HepG2 (cell line): ENCODE measurements at regions not wholly inside any gene's neighbourhood (a gene's known extent, or its start where the extent isn't known, plus 50 kb on each side); places are given as distances from the start of the nearest gene placed in this dataset.

Source experiments
- EZH2 ChIP-seq: conservative IDR thresholded peaks from 2 replicates; pipeline ENCODE4 v1.6.1; 2012; ENCODE audit warnings: mild to moderate bottlenecking, low read depth, low read length, moderate library complexity
- NPAS2 ChIP-seq: sonication (generic); formaldehyde crosslinking; IDR thresholded peaks from 2 replicates; pipeline ENCODE4 v1.8.0; 2022; ENCODE audit warnings: mild to moderate bottlenecking, missing genetic modification reagents, borderline replicate concordance
- POLR2AphosphoS5 ChIP-seq: IDR thresholded peaks from 2 replicates; pipeline ENCODE4 v1.6.1; 2012; ENCODE audit warnings: low read depth, low read length
- RAD21 ChIP-seq: fragments of 450-650 bp; formaldehyde crosslinking; IDR thresholded peaks from 2 replicates; pipeline ENCODE4 v1.5.0; 2020; ENCODE audit warnings: mild to moderate bottlenecking
- REXO4 ChIP-seq: sonication (generic); formaldehyde crosslinking; IDR thresholded peaks from 2 replicates; pipeline ENCODE4 v1.8.0; 2022; ENCODE audit warnings: missing genetic modification reagents, mild to moderate bottlenecking, borderline replicate concordance
- ZFP41 ChIP-seq: sonication (generic); formaldehyde crosslinking; IDR thresholded peaks from 2 replicates; pipeline ENCODE4 v1.4.0; 2020; ENCODE audit warnings: mild to moderate bottlenecking, missing genetic modification reagents, borderline replicate concordance
- ZNF121 ChIP-seq: sonication (generic); formaldehyde crosslinking; IDR thresholded peaks from 2 replicates; pipeline ENCODE4 v1.5.0; 2020; ENCODE audit warnings: mild to moderate bottlenecking, missing genetic modification reagents
- ZNF207 ChIP-seq: fragments of 450-650 bp; IDR thresholded peaks from 2 replicates; pipeline ENCODE4 v1.6.1; 2016; ENCODE audit warnings: antibody characterized with exemption, borderline replicate concordance
- TF ChIP-seq, protein P1 (sequence below): sonication (generic); formaldehyde crosslinking; IDR thresholded peaks from 2 replicates; pipeline ENCODE4 v1.4.0; 2020; ENCODE audit warnings: missing genetic modification reagents
- TF ChIP-seq, protein P2 (sequence below): sonication (generic); formaldehyde crosslinking; IDR thresholded peaks from 2 replicates; pipeline ENCODE4 v1.5.0; 2020; ENCODE audit warnings: mild to moderate bottlenecking, missing genetic modification reagents, moderate library complexity
- TF ChIP-seq, protein P3 (sequence below): sonication (generic); formaldehyde crosslinking; conservative IDR thresholded peaks from 2 replicates; pipeline ENCODE4 v1.8.1; 2023; ENCODE audit warnings: missing genetic modification reagents
- TF ChIP-seq, protein P4 (sequence below): IDR thresholded peaks from 2 replicates; pipeline ENCODE4 v1.6.1; 2016; ENCODE audit warnings: low read depth, control low read depth

DNA sequence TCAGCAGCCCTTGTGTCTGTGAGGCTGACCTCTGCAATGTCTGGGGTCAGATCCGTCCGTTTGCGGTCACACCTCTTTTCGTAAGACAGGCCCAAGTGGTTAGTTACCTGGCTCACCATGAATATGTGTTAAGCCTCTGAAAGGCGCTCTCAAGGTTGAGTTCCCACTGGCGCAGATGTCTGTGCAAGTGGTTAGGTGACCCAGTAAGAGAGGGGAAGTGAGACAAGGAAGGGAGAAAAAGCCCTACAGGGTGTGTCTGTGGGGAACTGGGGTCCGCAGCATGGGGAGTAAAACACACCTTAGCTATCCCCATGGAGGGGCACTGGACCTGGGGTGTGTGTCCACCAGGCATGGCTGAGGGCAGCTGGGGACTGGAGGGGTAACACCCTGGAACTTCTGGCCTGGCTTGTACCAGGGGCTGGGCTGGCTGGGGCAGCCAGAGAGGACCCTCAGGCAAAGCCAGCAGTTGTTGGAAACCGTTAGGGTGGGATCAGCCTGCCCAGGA lies 391.6 kb upstream of the PROK2 start:
- TF ChIP-seq ZFP41 (no peak), RAD21 (CRISPR knock-in tag) (no peak), ZNF121 (CRISPR knock-in tag) (no peak), EZH2 (no peak), ZNF207 (no peak), POLR2AphosphoS5 (no peak), NPAS2 (CRISPR knock-in tag) (no peak), REXO4 (CRISPR knock-in tag) (no peak)
- TF ChIP-seq, protein P1, sequence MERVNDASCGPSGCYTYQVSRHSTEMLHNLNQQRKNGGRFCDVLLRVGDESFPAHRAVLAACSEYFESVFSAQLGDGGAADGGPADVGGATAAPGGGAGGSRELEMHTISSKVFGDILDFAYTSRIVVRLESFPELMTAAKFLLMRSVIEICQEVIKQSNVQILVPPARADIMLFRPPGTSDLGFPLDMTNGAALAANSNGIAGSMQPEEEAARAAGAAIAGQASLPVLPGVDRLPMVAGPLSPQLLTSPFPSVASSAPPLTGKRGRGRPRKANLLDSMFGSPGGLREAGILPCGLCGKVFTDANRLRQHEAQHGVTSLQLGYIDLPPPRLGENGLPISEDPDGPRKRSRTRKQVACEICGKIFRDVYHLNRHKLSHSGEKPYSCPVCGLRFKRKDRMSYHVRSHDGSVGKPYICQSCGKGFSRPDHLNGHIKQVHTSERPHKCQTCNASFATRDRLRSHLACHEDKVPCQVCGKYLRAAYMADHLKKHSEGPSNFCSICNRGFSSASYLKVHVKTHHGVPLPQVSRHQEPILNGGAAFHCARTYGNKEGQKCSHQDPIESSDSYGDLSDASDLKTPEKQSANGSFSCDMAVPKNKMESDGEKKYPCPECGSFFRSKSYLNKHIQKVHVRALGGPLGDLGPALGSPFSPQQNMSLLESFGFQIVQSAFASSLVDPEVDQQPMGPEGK = no peak
- TF ChIP-seq, protein P2, sequence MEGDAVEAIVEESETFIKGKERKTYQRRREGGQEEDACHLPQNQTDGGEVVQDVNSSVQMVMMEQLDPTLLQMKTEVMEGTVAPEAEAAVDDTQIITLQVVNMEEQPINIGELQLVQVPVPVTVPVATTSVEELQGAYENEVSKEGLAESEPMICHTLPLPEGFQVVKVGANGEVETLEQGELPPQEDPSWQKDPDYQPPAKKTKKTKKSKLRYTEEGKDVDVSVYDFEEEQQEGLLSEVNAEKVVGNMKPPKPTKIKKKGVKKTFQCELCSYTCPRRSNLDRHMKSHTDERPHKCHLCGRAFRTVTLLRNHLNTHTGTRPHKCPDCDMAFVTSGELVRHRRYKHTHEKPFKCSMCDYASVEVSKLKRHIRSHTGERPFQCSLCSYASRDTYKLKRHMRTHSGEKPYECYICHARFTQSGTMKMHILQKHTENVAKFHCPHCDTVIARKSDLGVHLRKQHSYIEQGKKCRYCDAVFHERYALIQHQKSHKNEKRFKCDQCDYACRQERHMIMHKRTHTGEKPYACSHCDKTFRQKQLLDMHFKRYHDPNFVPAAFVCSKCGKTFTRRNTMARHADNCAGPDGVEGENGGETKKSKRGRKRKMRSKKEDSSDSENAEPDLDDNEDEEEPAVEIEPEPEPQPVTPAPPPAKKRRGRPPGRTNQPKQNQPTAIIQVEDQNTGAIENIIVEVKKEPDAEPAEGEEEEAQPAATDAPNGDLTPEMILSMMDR = no peak
- TF ChIP-seq, protein P3, sequence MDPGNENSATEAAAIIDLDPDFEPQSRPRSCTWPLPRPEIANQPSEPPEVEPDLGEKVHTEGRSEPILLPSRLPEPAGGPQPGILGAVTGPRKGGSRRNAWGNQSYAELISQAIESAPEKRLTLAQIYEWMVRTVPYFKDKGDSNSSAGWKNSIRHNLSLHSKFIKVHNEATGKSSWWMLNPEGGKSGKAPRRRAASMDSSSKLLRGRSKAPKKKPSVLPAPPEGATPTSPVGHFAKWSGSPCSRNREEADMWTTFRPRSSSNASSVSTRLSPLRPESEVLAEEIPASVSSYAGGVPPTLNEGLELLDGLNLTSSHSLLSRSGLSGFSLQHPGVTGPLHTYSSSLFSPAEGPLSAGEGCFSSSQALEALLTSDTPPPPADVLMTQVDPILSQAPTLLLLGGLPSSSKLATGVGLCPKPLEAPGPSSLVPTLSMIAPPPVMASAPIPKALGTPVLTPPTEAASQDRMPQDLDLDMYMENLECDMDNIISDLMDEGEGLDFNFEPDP (CRISPR knock-in tag) = no peak
- TF ChIP-seq, protein P4, sequence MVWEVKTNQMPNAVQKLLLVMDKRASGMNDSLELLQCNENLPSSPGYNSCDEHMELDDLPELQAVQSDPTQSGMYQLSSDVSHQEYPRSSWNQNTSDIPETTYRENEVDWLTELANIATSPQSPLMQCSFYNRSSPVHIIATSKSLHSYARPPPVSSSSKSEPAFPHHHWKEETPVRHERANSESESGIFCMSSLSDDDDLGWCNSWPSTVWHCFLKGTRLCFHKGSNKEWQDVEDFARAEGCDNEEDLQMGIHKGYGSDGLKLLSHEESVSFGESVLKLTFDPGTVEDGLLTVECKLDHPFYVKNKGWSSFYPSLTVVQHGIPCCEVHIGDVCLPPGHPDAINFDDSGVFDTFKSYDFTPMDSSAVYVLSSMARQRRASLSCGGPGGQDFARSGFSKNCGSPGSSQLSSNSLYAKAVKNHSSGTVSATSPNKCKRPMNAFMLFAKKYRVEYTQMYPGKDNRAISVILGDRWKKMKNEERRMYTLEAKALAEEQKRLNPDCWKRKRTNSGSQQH (CRISPR knock-in tag) = no peak
